Ishikawa (cell line): ENCODE measurements at regions not wholly inside any gene's neighbourhood (a gene's known extent, or its start where the extent isn't known, plus 50 kb on each side); places are given as distances from the start of the nearest gene placed in this dataset.

Experiments used
- EP300 ChIP-seq: IDR thresholded peaks from 2 replicates; pipeline ENCODE4 v1.6.1; 2012; ENCODE audit warnings: borderline replicate concordance
- FOXM1 ChIP-seq: IDR thresholded peaks from 2 replicates; pipeline ENCODE4 v1.6.1; 2012; ENCODE audit warnings: low read depth, borderline replicate concordance
- TEAD4 ChIP-seq: IDR thresholded peaks from 2 replicates; pipeline ENCODE4 v1.6.1; 2012
- ZBTB7A ChIP-seq: IDR thresholded peaks from 2 replicates; pipeline ENCODE4 v1.6.1; 2012; ENCODE audit warnings: low read depth
- TF ChIP-seq, protein P1 (sequence below): IDR thresholded peaks from 2 replicates; pipeline ENCODE4 v1.6.1; 2012; ENCODE audit warnings: low read depth, mild to moderate bottlenecking

DNA sequence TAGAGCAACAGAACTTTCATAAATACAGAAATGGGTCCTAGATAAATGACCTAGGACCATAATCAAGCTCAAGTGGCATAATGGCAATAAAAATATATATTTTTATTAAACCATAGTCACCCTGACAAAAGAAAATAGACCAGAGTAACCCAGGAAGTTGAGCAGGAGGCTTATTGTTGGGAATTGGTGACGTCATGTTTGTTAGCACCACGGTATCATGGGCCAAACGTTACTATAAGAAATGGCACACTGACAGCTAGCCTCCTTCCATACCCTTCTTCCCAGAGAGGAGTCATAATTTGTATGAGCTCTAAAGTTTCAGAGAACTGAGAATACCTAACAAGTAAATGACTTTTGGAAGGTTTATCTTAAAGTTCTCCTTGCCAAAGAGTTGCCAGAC, 1698.2 kb downstream of the REEP3 start:
- no peak for TF ChIP-seq TEAD4
- no peak for TF ChIP-seq ZBTB7A
- TF ChIP-seq, protein P1, sequence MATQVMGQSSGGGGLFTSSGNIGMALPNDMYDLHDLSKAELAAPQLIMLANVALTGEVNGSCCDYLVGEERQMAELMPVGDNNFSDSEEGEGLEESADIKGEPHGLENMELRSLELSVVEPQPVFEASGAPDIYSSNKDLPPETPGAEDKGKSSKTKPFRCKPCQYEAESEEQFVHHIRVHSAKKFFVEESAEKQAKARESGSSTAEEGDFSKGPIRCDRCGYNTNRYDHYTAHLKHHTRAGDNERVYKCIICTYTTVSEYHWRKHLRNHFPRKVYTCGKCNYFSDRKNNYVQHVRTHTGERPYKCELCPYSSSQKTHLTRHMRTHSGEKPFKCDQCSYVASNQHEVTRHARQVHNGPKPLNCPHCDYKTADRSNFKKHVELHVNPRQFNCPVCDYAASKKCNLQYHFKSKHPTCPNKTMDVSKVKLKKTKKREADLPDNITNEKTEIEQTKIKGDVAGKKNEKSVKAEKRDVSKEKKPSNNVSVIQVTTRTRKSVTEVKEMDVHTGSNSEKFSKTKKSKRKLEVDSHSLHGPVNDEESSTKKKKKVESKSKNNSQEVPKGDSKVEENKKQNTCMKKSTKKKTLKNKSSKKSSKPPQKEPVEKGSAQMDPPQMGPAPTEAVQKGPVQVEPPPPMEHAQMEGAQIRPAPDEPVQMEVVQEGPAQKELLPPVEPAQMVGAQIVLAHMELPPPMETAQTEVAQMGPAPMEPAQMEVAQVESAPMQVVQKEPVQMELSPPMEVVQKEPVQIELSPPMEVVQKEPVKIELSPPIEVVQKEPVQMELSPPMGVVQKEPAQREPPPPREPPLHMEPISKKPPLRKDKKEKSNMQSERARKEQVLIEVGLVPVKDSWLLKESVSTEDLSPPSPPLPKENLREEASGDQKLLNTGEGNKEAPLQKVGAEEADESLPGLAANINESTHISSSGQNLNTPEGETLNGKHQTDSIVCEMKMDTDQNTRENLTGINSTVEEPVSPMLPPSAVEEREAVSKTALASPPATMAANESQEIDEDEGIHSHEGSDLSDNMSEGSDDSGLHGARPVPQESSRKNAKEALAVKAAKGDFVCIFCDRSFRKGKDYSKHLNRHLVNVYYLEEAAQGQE, result no peak
- TF ChIP-seq FOXM1, result no peak
- TF ChIP-seq EP300, result no peak
